GM18511 (cell line): ENCODE measurements at regions not wholly inside any gene's neighbourhood (a gene's known extent, or its start where the extent isn't known, plus 50 kb on each side); places are given as distances from the start of the nearest gene placed in this dataset.
"Not testable (repeated sequence)": the region's sequence is repeated elsewhere in the genome, so short reads cannot be mapped to it uniquely, and the experiment has no call there.

Experiments
- ATAC-seq: cut with Tn5 transposase; IDR thresholded peaks from one replicate; pipeline ENCODE4 v1.9.1; 2021; ENCODE audit warnings: mild to moderate bottlenecking, moderate library complexity; ENCODE audit not compliant: unreplicated experiment

- no peak for ATAC-seq
These were observed 1097.6 kb downstream of the JRKL start for GRCh38 chr11:97487387-97487786.

DNA sequence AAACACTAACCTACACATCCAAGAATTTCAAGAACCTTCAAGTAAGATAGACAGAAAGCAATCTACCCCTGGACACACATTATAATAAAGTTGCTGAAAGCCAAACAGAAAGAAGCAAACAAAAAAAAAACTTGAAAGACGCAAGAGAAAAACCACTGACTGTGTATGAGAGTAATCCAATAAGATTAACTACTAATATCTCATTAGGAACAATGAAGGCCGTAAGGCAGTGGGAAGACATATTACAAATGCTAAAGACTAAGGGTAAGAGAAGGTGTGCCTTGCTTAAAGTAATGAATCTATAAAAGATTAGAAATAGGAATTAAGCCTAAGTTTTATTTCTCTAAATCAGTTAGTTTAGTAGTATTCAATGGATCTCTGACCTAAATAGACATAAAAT lies 1109.1 kb downstream of the JRKL start:
- ATAC-seq: no peak

GRCh38 chr11:97502201-97502600 lies 1112.4 kb downstream of the JRKL start:
- ATAC-seq: no peak

DNA sequence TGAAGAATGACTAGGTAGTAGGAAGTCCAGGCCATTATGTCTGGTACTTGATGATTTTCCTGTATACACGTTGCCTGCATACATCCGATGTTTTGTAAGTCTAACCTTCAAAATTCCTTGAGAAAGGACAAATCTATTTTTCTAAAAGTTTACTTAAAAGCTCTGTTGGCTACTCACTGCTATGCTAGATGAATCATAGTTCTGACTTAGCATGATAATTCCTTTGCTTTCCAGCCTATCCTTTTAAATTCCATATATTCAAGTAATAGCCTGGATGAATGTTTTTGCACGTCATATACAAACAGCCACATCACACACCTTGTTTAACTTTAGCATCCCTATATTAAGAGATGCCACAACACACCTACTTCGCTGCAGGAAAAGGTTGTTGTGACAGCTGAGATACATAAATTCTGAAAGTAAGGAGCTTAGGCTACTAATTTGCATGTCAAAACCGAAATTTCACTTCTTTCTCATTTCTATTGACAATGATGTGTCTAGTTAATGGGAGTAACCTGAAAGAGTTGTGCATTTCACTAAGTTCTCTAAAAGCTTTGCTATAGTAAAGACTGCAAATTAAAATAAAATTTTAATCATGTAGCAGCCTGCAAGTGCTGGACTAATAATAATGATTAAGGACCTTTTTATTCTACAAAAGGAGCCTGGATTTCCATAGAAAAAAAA lies 1116.4 kb downstream of the JRKL start:
- ATAC-seq: no peak

DNA sequence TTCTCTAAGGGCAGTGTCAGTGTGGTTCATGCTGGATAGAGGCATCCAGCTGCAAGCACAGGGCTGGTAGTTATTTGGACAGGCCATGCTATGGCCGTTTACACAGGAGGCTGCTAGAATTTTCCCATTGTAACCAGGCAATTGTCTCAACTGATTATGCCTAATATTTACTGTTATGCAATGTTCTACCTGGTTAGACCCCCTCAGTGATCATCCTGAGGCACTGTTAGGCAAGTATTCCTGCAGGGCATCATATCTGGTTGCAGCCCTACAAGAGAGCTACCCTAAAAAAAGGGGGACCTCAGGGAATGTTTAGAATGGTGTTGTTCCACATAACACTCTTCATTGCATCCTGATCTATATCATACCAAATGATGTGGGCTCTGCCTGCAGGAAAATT lies 1124.6 kb downstream of the JRKL start:
- ATAC-seq: no peak

DNA sequence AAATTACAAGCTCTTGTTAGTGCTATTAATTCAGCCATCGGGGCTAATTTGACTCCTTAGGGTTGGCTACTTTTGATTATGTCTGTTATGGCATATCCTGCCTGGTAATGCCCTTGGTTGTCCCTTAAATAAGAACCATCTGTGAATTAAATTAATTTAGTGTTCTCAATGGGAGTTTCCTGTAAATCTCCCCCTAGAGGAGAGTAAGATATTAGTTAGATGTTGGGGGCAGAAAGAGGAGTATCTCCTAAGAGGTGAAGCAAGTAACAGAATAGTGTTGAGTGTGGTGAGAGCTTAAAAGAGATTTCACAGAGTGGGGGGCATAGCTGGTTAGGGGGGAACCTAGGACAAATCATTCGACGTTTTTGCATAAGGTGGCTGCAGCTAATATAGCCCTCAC lies 1126.9 kb downstream of the JRKL start:
- ATAC-seq: no peak

GRCh38 chr11:97525273-97525672 lies 1135.5 kb downstream of the JRKL start:
- no peak for ATAC-seq

- ATAC-seq: no peak
These were observed 1147.8 kb downstream of the JRKL start for GRCh38 chr11:97537407-97538150.

DNA sequence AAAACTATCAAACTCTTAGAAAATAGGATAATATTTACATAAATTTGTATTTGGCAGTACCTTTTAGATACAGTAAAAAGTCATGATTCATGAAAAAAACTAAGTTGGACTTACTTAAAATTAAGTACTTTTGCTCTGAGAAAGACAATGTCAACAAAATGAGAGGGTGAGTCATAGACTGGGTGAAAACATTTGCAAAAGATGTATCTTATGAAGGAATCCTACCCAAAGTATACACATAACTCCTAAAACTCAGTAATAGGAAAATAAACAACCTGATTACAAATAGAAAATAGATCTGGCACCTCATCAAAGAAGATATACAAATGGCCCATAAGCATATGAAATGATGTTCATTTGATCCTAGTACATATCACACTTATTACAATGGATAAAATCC lies 1154.6 kb downstream of the JRKL start:
- no peak for ATAC-seq

DNA sequence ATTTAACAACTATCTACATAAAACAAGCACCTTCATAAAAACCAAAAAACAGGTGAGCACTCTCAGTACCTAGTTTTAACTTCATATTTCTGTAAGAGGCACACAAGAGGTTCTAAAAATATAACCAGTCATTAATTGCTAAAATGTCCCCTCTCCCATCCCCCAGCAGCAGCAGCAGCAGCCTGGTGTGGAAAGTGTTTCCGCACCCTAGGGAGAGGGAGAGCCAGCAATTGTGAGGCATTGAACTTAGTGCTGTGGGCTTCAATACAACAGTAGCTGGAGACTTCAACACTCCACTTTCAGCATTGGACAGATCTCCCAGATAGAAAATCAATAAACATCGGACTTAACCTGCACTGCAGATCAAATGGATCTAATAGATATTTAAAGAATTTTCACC lies 1158.5 kb downstream of the JRKL start:
- no peak for ATAC-seq

- no peak for ATAC-seq
These were observed 1167.6 kb downstream of the JRKL start for GRCh38 chr11:97557399-97557798.

- ATAC-seq: no peak
These were observed 1178.0 kb downstream of the JRKL start for GRCh38 chr11:97567801-97568200.

- ATAC-seq: no peak
These were observed 1180.8 kb downstream of the JRKL start for GRCh38 chr11:97570636-97571035.

GRCh38 chr11:97573771-97574170 lies 1184.0 kb downstream of the JRKL start:
- not testable (repeated sequence) for ATAC-seq

DNA sequence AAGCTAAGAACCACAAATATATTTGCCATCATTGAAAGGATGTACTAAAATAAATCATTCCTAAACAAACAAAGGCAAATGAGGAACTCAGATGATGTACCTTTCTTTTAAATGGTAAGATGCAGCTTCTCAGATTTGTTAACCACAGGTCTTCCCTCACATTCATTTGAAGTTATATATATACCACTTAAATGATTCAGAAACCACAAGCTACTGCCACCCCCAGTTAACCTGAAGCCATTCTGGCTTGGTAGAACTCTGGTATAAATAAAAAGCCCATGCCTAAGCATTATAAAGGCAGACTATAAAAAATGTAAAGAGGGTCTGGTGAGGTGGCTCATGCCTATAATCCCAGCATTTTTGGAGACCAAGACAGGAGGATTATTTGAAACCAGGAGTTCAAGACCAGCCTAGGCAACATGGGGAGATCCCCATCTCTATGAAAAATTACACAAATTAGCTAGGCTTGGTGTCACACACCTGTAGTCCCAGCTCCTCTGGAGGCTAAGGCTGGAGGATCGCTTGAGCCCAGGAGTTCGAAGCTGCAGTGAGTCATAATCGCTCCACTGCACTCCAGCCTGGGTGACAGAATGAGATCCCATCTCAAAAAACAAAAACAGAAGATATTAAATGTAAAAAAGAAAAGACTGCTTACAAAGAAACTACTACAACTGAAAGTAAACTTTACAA lies 1185.3 kb downstream of the JRKL start:
- no peak for ATAC-seq

GRCh38 chr11:97607291-97608000 lies 1217.6 kb downstream of the JRKL start:
- no peak for ATAC-seq

DNA sequence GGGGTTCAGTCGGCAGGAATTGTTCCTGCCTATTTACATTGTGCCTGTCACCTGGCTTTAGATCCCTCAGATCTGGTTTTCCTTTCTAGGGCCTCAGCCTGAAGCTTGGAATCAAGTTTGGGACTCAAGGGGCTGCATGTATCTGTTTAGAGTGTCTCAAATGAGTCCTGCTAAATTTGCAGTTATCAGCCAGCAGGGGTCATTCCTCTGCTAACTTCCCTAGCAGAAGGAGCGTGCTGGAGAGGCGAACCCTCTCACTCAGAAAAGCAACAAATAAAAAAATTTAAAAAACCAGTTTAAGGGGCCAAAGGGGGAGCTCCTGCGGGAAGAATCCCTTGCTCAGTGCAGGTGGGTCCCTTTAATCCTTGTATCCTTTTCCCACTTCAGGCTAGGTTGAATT lies 1220.2 kb downstream of the JRKL start:
- ATAC-seq: no peak

DNA sequence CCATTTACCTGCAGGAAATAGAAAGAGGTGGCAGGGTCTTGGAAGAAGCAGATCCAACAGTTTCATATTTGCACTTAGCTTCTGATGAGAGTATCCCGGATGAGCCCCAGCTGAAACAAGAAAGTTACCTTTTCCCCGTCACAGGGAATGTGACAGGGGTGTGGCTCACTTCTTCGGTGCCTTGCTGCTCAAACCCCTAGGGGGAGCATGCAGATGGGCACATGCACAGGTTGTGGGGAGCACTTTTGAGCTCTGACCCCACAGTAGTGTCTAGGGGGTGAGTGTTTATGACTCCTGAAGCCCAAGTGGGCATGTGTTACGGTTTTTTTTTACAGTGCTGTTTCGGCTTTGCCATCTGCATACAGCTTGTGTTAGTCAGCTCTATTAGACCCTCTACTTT lies 1221.0 kb downstream of the JRKL start:
- ATAC-seq: no peak

GRCh38 chr11:97611345-97611744 lies 1221.5 kb downstream of the JRKL start:
- no peak for ATAC-seq

- ATAC-seq: no peak
These were observed 1224.8 kb downstream of the JRKL start for GRCh38 chr11:97614606-97615005.

DNA sequence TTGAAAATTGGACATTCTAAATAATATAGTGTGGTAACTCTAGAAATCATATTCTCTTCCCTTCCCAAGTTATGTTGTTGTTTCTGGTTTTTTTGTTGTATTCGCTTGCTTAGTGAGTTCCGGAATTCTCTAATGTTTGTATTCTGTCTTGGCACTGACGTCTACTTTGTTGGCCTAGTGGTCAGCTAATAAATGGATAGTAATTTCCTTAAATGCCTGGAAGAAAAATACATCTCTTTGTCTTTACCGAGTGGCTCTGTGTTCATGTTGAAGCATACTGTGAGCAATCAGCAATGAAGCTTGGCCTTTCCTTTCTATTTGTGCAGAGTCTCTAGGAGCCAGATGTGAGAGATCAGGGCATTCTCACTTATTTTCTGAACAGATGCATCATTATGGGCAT lies 1225.7 kb downstream of the JRKL start:
- ATAC-seq: no peak
